ENCODE measurements at regions not wholly inside any gene's neighbourhood (a gene's known extent, or its start where the extent isn't known, plus 50 kb on each side); places are given as distances from the start of the nearest gene placed in this dataset.
"Not testable (repeated sequence)": the region's sequence is repeated elsewhere in the genome, so short reads cannot be mapped to it uniquely, and the experiment has no call there.

DNA sequence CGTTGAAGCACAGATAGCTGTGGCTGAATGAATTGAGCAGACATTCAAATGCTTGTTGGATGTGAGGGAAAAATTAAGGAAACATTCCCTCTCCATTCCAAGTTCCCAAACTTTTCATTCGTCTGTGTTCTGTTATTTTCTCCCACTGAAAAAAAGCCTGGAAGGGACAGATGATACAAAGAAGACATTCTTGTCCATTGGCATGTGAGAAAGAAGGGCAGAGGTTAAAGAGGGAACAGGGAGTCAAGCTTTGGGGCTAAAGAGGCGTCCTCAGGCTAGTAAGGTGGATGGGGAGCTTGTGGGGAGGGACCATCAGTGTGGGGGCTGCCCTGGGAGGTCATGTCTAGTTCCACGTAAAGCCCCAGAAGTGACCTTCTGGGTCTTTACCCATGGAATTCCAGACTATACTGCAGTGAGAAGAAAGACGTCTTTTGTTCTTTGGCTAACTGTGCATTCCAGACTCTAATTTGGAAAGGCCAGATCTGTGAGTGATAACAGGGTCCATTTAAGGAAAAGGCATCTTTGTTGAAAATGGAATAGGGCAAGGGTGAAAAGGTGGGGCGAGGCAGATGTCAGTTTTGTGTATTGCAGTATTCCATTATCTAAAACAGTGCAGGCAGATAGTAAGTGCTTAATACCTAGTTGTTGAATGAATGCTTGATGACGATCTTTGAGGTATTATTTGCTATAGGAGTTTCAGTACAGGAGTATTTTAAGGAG is 117.5 kb downstream of the SOX4 start:
- DNase-seq, result no peak

DNA sequence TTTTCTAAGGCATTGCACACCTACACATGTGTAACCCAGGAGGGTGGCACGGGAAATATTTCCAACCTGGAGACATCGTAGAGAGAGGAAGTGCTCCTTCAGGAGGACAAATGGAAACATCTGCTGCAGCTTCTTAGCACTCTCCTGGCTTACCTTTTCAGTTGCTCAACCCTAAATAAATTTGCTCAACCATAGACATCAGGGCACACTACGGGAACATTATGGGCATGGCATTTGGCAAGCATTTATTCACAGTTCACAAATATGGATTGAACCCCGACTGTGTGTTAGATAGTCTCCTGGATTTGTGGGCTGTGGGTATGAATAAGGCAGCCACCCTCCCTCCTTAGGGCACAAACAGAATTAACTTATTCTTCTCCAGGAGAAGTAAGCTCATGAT is 118.7 kb downstream of the SOX4 start:
- no peak for DNase-seq

- DNase-seq, result peak; percentile 45 to 68
These were observed 119.9 kb downstream of the SOX4 start for GRCh38 chr6:21713481-21713880.

DNA sequence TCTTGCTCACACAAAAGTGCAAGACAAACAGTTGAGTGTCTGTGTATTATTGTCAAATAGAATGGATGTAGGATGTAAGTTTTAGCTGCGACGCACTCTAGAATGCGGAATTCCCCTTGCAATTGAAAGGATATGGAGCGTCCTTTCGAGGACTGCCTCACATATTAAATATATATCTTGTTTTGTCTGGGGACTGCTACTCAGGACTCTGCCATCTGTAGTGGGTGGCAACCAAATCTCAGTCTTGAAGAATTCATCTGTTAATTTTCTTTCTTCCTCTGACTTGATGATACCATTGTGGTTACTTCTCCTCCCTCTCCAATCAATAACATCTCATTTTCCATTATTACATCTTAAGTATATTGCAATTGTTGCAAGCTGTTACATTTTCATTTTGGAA is 121.6 kb downstream of the SOX4 start:
- no peak for DNase-seq

DNA sequence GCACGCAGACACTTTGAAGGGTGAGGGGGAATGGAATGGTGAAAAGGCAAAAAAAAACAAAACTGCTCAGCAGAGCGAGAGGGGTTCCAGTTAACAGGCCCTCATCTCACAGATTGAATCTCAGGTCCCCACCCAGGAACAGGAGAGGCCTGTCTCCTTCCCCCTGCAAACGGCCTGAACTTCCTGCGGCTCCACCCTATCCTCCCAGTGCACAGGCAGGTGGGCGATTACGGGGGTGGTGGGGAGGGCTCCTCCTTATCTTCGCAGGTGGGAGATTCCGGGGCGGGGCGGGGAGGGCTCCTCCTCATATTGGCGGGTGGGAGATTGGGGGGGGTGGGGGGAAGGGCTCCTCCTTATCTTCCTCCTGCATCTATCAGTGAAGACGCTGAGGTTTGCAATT is 129.0 kb downstream of the SOX4 start:
- DNase-seq, result no peak

GRCh38 chr6:21726676-21727075 is 133.1 kb downstream of the SOX4 start:
- DNase-seq, result no peak

GRCh38 chr6:21728141-21728540 is 134.6 kb downstream of the SOX4 start:
- no peak for DNase-seq

GRCh38 chr6:21729431-21729830 is 135.9 kb downstream of the SOX4 start:
- no peak for DNase-seq

DNA sequence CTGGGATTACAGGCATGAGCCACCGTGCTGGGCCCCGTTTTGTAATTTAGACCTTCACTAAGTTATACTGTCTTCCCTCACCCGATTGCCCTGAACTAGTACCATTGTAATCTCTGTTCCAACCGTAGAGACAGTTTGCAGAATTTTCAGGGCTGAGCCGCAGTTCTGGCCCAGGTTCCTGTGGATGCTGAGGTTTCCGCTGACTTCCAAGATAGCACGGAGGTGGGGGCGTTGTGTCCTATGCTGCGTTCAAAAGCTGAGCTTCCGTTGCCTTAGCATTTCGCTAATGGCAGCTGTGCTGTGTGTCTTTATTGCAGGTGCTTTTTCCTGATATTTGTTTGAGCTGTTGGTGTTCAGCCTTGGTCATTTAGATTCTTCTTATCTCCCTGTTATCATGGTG is 137.0 kb downstream of the SOX4 start:
- no peak for DNase-seq

- DNase-seq, result no peak
These were observed 138.0 kb downstream of the SOX4 start for GRCh38 chr6:21731411-21732031.

GRCh38 chr6:21732032-21732730 is 138.6 kb downstream of the SOX4 start:
- DNase-seq, result not testable (repeated sequence)

DNA sequence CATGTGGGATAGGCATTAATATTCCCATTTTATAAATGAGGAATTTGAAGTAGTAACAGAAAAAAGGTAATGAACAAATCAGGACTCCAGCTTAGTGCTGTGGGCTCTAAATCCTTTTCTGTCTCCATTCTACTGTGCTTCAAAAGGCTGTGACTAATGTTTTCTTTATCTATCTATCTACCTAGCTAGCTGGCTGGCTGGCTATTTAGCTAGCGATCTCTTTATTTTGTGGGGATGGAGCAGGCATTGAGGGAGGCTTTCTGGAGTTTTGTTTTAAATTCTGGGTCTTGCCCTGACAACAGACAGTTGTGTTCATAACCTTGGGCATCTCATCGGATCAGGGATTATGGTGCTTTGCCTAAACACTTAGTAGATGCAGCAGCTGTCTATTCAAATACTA is 139.2 kb downstream of the SOX4 start:
- no peak for DNase-seq

- DNase-seq, result no peak
These were observed 139.8 kb downstream of the SOX4 start for GRCh38 chr6:21733311-21733710.

DNA sequence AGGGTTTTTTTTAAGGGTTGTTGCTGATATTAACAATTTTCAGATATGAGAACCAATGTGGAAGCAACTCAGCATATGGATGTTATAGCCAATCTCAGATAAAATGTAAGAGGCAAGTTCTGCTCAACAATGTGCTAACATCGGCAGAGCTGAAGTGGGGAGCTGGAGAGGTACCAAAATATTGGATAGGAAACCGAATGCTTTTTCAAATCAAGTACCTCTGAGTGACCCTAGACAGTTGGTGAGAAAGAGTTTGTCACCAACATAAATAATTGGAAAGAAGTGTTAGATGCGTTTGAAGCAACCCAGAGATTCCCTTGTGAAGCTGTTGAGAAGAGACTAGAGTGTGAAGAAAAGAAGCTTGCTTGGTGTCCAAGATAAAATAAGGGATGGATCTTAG is 140.7 kb downstream of the SOX4 start:
- no peak for DNase-seq

DNA sequence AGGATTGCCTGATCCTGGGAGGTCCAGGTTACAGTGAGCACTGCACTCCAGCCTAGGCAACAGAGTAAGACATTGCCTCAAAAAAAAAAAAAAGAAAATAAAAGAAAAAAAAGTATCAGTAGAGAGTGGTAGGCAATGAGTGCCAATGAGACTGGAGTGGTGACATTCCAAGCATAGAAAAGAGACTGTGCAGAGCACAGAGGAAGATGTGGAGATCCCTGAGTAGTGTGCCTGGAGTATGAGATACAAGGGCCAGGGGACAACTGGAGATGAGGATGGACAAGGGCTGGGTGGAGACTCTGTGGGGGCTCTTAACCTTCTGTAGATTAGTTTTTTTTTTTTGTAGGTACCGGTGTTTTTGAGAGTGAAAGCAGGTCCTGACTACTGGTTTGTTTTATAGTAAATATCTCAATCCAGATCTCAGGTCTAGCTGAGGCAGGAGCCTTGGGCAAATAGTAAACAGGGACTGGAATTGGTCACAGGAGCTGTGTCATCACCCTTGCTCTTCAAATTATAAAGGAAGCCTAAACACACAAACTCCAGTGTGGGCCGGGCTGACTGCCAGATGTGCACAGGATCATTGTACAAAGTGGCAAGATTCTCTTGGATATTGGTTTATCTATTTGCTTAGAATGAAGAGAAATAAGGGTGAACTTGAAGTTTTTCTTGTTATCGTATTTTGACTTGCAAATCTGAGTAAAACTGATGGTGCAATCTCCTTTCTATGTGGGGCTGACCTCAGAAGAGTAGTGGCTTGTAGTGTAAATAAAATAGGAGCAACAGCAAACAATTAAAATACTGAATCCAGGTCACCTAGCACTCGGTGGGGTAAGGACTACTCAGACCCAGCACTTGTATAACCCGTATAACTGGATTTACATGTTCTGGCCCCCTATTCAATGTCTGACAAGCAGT is 144.9 kb downstream of the SOX4 start:
- no peak for DNase-seq

DNA sequence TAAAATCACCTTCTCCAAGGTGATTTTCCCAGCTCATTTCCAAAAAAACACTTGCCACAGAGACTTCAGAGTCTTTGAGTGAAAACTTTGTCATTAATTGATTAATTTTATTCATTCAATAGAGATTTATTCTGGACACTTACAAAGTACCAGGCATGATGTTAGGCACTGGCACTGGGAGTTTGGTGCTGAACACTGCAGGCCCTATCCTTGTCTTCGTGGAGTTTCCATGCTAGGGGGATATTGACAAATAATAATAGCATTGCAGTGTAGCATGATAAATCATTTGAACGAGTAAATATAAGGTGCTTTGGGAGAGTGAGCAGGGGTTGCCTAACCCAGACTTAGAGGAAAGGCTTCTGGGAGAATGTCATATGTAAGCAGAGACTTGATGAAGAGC is 145.7 kb downstream of the SOX4 start:
- no peak for DNase-seq

GRCh38 chr6:21739838-21740237 is 146.3 kb downstream of the SOX4 start:
- no peak for DNase-seq

DNA sequence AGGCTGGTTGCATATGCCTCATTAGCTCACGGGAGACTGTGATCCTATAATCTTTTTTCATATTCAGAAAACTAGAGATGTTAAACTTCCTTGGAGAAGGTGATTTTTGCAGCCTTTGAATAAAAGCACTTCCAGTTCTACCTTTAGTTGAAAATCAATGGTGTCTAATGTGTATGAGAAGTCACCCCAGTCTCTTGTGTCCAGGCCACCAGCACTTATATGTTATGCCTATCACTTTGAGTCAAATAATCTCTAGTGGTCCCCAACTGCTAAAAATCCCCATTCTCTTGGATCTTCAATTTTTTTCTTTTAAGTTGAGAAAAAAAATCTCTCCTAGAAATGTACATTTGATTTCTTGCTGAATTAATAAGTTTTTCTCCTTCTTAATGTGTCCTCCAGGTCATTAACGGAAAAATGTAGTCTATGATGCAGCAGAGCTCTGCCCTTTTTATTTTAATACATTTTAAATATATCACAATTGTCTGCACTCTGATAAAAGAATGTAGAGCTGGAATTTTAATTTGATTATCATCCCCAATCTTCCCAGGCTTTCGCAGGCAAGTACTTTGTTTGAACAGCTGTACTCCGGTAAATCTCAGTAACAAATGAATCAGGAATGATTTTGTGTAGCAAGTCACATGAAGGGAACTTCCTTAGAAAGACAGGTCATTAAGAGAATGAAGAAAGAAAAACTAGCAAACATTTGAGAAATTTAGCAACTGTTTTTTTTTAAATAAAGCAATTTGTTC is 147.0 kb downstream of the SOX4 start:
- DNase-seq, result no peak

DNA sequence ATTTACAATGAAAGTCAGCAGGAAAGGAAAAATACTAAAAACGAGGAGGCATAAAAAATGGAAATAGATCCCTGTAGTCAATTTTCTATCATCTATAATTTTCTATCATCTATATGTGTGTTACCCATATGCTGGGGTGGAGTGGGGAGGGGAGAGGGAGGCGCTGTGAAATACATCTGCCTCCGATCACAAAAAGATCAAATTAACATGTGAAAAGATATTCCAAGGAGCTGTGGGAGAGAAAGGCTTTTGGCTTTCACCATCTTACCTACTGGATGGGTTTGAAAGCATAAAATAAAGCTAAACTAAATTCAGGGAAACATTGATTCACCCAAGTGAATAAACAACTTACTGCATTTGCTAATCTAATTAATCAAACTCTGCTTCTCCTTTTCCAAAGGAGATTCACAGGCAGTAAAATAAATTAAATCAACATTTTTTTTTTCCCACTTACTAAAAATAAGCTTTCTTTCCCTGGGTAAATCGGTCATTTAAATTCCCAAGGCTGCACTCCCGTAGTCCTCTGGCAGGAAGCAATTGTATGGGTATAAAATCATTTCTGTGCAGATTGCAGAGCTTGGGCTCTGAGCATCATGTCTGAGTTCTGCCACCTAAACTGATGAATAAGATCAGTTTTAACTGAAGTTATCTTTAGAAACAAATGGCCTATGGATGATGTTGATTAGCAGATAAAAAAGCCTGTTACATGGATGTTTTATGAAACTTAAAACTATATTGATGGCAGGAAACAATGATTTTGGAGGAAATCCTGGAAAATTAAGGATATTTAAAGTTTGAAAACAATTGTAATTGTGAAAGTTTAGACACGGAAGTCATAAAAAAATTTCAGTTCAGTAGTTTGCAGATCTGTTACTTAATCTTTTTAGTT is 147.9 kb downstream of the SOX4 start:
- no peak for DNase-seq

DNA sequence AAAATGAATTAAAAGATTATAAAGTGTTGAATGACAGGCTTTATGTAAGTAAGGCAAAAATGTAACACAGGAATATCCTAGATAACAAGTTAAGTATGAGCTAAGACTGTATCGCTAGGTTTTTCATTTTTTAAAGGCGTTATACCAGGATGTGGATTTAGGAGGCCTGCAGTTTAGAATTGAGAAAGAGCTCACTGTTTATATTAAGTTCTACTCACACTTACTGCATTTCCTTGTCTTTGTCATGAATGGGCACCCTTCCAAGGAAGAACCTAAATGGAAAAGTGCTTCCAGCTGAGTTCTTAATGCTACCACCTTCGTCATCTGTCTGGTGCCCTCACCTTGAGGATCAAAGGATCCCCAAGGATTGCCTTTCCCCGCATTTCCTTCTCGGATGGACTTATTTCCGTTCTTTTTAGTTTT is 148.7 kb downstream of the SOX4 start:
- no peak for DNase-seq

DNA sequence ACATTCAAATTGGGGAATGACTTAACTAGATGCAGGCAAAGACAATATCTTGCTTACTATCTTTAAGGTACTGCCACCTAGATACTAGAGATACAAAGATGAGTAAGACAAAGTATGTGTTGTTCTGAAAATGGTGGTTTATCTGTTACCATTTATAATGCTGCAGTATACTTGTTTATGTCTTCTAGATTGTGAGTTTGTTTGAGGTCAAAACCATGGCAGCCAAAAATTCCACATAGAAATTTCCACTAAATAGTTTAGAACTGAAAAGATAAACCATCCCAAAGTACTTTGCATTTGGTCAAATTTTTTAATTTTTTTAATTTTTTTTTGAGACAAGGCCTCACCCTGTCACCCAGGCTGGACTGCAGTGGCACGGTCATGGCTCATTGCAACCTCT is 150.8 kb downstream of the SOX4 start:
- no peak for DNase-seq

Data from inflammatory macrophage treated with lipopolysaccharide for 1 hour (primary cell).